GM23248 (cell line): ENCODE measurements at regions not wholly inside any gene's neighbourhood (a gene's known extent, or its start where the extent isn't known, plus 50 kb on each side); places are given as distances from the start of the nearest gene placed in this dataset.

Experiments
- DNase-seq: peaks from one replicate; pipeline ENCODE4 v3.0.0-alpha.2; 2015
- H2AFZ ChIP-seq: fragments of 200-600 bp; sonication (generic); 2 replicates; pipeline ENCODE4 v1.6.1; 2016; ENCODE audit warnings: antibody characterized with exemption
- H3F3A ChIP-seq: fragments of 200-600 bp; sonication (generic); 2 replicates; pipeline ENCODE4 v1.6.1; 2016; ENCODE audit warnings: mild to moderate bottlenecking, antibody characterized with exemption, mixed run types; ENCODE audit not compliant: insufficient read depth
- H3K27ac ChIP-seq: fragments of 200-600 bp; sonication (generic); 2 replicates; pipeline ENCODE4 v1.5.1; 2016; ENCODE audit warnings: mild to moderate bottlenecking
- H3K27me3 ChIP-seq: fragments of 200-600 bp; sonication (generic); replicated peaks from 2 replicates; pipeline ENCODE4 v1.6.1; 2016; ENCODE audit warnings: mild to moderate bottlenecking; ENCODE audit not compliant: insufficient read depth
- H3K36me3 ChIP-seq: fragments of 200-600 bp; sonication (generic); 2 replicates; pipeline ENCODE4 v1.6.1; 2016; ENCODE audit warnings: low read depth, mild to moderate bottlenecking
- H3K4me1 ChIP-seq: fragments of 200-600 bp; sonication (generic); 2 replicates; pipeline ENCODE4 v1.6.1; 2016; ENCODE audit warnings: mild to moderate bottlenecking; ENCODE audit not compliant: insufficient read depth
- H3K4me2 ChIP-seq: fragments of 200-600 bp; sonication (generic); one replicate; pipeline ENCODE4 v1.6.1; 2016; ENCODE audit warnings: mild to moderate bottlenecking; ENCODE audit not compliant: unreplicated experiment
- H3K4me3 ChIP-seq: fragments of 200-600 bp; sonication (generic); 2 replicates; pipeline ENCODE4 v1.5.1; 2016; ENCODE audit warnings: mild to moderate bottlenecking
- H3K79me2 ChIP-seq: fragments of 200-600 bp; sonication (generic); 2 replicates; pipeline ENCODE4 v1.6.1; 2016; ENCODE audit warnings: mild to moderate bottlenecking; ENCODE audit not compliant: insufficient read depth
- H3K9ac ChIP-seq: fragments of 200-600 bp; sonication (generic); 2 replicates; pipeline ENCODE4 v1.6.1; 2016; ENCODE audit warnings: mild to moderate bottlenecking
- H3K9me2 ChIP-seq: fragments of 200-600 bp; sonication (generic); 2 replicates; pipeline ENCODE4 v1.6.1; 2016; ENCODE audit warnings: mixed run types, mild to moderate bottlenecking, moderate library complexity; ENCODE audit not compliant: insufficient read depth
- H3K9me3 ChIP-seq: fragments of 200-600 bp; sonication (generic); one replicate; pipeline ENCODE4 v1.6.1; 2017; ENCODE audit warnings: low read depth
- H4K20me1 ChIP-seq: fragments of 200-600 bp; sonication (generic); 2 replicates; pipeline ENCODE4 v1.6.0; 2016; ENCODE audit not compliant: insufficient read depth
- EZH2 ChIP-seq: fragments of 200-600 bp; sonication (generic); IDR thresholded peaks from 2 replicates; pipeline ENCODE4 v1.6.1; 2018; ENCODE audit warnings: antibody characterized with exemption, mild to moderate bottlenecking; ENCODE audit not compliant: insufficient read depth, poor library complexity, severe bottlenecking
- EZH2phosphoT487 ChIP-seq: fragments of 200-600 bp; sonication (generic); IDR thresholded peaks from 2 replicates; pipeline ENCODE4 v1.6.1; 2018; ENCODE audit warnings: antibody characterized with exemption, moderate library complexity, mild to moderate bottlenecking, low read depth; ENCODE audit not compliant: insufficient read depth
- WGBS, 2 experiments: methylation state at CpG; one replicate each; pipeline ENCODE4 v1.1.6; 2015 to 2017; ENCODE audit warnings: low lambda C conversion rate in 2 of 2, low coverage in 1 of 2; ENCODE audit errors: missing lambda C conversion rate in 2 of 2; 5-methylcytosine and 5-hydroxymethylcytosine counted together
- in situ Hi-C: fragments of 300-500 bp; cut with MboI; formaldehyde crosslinking; loops from 2 replicates; pipeline ENCODE4 v1.15.0; 2020

GRCh38 chr13:88526186-88526852, 855.1 kb downstream of the SLITRK5 start:
- WGBS, 2 experiments, result 12 to 18% methylated on average over 6 of the region's 6 CpGs
- in situ Hi-C loops, result no loop called here

GRCh38 chr13:88526853-88527215, 855.7 kb downstream of the SLITRK5 start:
- Histone ChIP-seq H3K9me2 (no peaks in the 10 kb centered on the region), H3K36me3 (no peaks in the 10 kb centered on the region), H3K27me3 (no peaks in the 10 kb centered on the region), H3K79me2 (no peaks in the 10 kb centered on the region), H3K9me3 (peaks cover 7% of the 10 kb centered on the region), H4K20me1 (no peaks in the 10 kb centered on the region), H3F3A (no peaks in the 10 kb centered on the region), H3K9ac (no peak overlapping the region), H3K4me3 (no peak overlapping the region), H2AFZ (no peak overlapping the region), H3K4me1 (no peaks in the 10 kb centered on the region), H3K27ac (no peak overlapping the region), H3K4me2 (no peak overlapping the region)
- TF ChIP-seq EZH2phosphoT487 (no peak), EZH2 (no peak)
- 50 to 58% methylated on average over 6 of the region's 6 CpGs for WGBS, 2 experiments
- in situ Hi-C loops, result no loop called here
- no peak for DNase-seq

More at GRCh38 chr13:88526186-88526852, 855.1 kb downstream of the SLITRK5 start:
- Histone ChIP-seq H4K20me1 (no peaks in the 10 kb centered on the region), H3K79me2 (no peaks in the 10 kb centered on the region), H3K9me2 (no peaks in the 10 kb centered on the region), H3F3A (no peaks in the 10 kb centered on the region), H3K9ac (no peak overlapping the region), H3K36me3 (no peaks in the 10 kb centered on the region), H2AFZ (no peak overlapping the region), H3K4me2 (no peak overlapping the region), H3K4me3 (no peak overlapping the region), H3K4me1 (no peaks in the 10 kb centered on the region), H3K9me3 (peaks cover 5% of the 10 kb centered on the region), H3K27ac (no peak overlapping the region), H3K27me3 (no peaks in the 10 kb centered on the region)
- no peak for DNase-seq
- no peak for TF ChIP-seq EZH2phosphoT487
- no peak for TF ChIP-seq EZH2

GRCh38 chr13:88541994-88542393, 870.8 kb downstream of the SLITRK5 start:
- WGBS, 2 experiments, result 22 to 30% methylated on average over 1 of the region's 1 CpG
- in situ Hi-C loops, result no loop called here

GRCh38 chr13:88544836-88545235, 873.7 kb downstream of the SLITRK5 start:
- TF ChIP-seq EZH2phosphoT487 (no peak), EZH2 (no peak)
- Histone ChIP-seq H3K79me2 (no peaks in the 10 kb centered on the region), H4K20me1 (no peaks in the 10 kb centered on the region), H2AFZ (no peak overlapping the region), H3K4me1 (no peaks in the 10 kb centered on the region), H3K9me2 (no peaks in the 10 kb centered on the region), H3K27me3 (no peaks in the 10 kb centered on the region), H3K36me3 (no peaks in the 10 kb centered on the region), H3K9me3 (no peaks in the 10 kb centered on the region), H3K4me2 (no peak overlapping the region), H3K9ac (no peak overlapping the region), H3K4me3 (no peak overlapping the region), H3K27ac (no peak overlapping the region), H3F3A (no peaks in the 10 kb centered on the region)
- DNase-seq, result no peak
- WGBS, 2 experiments, result 23 to 31% methylated on average over 1 of the region's 1 CpG
- in situ Hi-C loops, result no loop called here

More at GRCh38 chr13:88541994-88542393, 870.8 kb downstream of the SLITRK5 start:
- no peak overlapping the region for H3K27ac ChIP-seq
- no peaks in the 10 kb centered on the region for H3K79me2 ChIP-seq
- H3K9me2 ChIP-seq, result no peaks in the 10 kb centered on the region
- H3K9ac ChIP-seq, result no peak overlapping the region
- H3K36me3 ChIP-seq, result no peaks in the 10 kb centered on the region
- no peak overlapping the region for H3K4me3 ChIP-seq
- H4K20me1 ChIP-seq, result no peaks in the 10 kb centered on the region
- H3K9me3 ChIP-seq, result no peaks in the 10 kb centered on the region
- no peaks in the 10 kb centered on the region for H3K4me1 ChIP-seq
- no peak for DNase-seq
- H3K27me3 ChIP-seq, result no peaks in the 10 kb centered on the region
- H3K4me2 ChIP-seq, result no peak overlapping the region
- no peaks in the 10 kb centered on the region for H3F3A ChIP-seq
- TF ChIP-seq EZH2phosphoT487 (no peak), EZH2 (no peak)
- H2AFZ ChIP-seq, result no peak overlapping the region
